ENCODE measurements at regions not wholly inside any gene's neighbourhood (a gene's known extent, or its start where the extent isn't known, plus 50 kb on each side); places are given as distances from the start of the nearest gene placed in this dataset.
"Not testable (repeated sequence)": the region's sequence is repeated elsewhere in the genome, so short reads cannot be mapped to it uniquely, and the experiment has no call there.

DNA sequence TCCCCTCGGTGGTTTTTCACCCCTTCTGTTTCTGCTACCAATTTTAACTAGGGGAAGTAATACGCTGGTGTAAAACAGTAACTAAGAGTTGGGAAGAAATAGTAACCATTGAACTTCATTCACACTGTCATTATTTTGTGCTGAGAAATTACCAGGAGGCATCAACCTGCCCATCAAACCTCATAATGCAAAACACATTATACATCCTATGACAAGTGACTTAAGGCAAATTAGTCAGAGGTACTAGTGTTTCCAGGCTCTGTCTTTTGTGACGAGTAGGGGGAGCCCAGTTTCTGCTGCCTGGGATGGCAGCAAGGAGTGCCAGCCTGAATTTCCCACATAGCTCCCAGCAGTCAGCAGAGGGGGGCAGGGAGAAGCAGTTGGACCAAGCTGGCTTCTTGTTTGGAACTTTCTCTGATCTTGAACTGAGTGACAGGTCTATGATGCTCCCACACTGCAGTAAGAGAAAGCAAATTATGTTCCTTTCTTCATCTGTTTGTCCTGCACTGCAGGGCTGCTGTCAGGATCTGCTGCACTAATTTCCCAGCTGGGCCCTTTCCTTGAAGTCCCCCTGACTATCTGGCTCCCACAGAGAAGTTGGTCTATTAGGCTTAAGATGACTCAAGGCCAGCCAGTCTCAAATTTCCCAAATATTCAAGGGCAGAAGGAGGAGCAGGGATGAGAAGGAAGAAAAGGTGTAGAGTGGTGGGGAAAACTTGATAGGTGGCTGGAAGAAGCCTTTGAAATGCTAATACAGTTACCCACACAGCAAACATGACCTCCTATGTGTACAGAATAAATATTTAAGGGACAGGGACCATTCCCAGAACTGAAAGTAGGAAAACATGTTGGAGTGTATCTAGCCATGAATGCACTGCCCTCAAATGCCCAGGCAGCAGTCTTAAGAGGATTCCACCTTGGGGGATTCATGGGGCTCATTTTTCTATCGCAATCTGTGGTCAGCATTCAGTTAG is 322.8 kb downstream of the SEC16B start:
- no peak for DNase-seq (ENCODE audit: low read depth in 1 of 2, low spot score in 1 of 2)
- H3K27ac ChIP-seq (replicated peaks): no peak overlapping the region

DNA sequence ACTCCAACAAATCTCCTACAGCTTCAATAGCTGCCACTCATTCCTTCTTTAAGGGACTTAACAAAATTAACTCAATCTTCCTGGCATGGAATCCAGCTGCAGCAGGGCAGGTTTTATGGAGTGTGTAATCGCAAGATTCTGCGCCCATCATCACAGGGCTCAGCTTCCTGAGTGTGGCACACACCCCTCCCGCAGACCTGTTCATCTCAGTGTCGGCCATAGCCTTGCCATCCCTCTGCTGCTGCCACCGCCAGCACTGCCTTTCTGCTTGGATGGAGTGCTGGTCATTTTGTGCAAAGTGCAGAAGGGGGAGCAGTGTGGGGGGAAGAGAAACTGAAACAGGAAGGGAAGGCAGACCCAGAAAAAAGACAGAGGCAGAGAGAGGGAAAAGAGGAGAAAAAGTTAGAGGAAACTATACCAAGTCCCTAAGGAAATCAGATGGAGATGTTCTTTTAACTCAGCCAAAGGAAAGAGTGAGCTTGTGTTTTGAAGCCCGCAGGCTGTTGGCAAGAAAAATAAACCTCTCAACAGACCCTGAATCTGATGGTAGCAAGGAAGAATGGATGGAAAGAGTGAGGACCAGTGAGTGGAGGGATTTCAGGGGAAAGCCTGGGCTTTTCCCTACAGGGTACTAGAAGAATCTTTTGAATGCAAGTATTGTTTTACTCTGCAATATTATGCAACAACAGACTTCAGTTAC is 324.2 kb downstream of the SEC16B start:
- no peaks in the 10 kb centered on the region for H3K27me3 ChIP-seq (ENCODE audit: insufficient read depth, poor library complexity, severe bottlenecking)
- no peak overlapping the region for H3K27ac ChIP-seq (replicated peaks)
- H3K4me3 ChIP-seq (replicated peaks; ENCODE audit: insufficient read depth, low read length): no peak overlapping the region
- no peak for TF ChIP-seq GABPA (IDR thresholded peaks at IDR 0.05; ENCODE audit: low read depth)
- no peak for TF ChIP-seq POLR2AphosphoS5 (IDR thresholded peaks at IDR 0.05; ENCODE audit: low read depth)
- TF ChIP-seq, protein P1, sequence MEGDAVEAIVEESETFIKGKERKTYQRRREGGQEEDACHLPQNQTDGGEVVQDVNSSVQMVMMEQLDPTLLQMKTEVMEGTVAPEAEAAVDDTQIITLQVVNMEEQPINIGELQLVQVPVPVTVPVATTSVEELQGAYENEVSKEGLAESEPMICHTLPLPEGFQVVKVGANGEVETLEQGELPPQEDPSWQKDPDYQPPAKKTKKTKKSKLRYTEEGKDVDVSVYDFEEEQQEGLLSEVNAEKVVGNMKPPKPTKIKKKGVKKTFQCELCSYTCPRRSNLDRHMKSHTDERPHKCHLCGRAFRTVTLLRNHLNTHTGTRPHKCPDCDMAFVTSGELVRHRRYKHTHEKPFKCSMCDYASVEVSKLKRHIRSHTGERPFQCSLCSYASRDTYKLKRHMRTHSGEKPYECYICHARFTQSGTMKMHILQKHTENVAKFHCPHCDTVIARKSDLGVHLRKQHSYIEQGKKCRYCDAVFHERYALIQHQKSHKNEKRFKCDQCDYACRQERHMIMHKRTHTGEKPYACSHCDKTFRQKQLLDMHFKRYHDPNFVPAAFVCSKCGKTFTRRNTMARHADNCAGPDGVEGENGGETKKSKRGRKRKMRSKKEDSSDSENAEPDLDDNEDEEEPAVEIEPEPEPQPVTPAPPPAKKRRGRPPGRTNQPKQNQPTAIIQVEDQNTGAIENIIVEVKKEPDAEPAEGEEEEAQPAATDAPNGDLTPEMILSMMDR (IDR thresholded peaks at IDR 0.05; ENCODE audit: insufficient read depth, low read length): no peak
- DNase-seq (ENCODE audit: low read depth in 1 of 2, low spot score in 1 of 2): no peak

More for the DNA sequence above, 322.8 kb downstream of the SEC16B start:
- no peak overlapping the region for H3K4me3 ChIP-seq (replicated peaks; ENCODE audit: insufficient read depth, low read length)
- no peaks in the 10 kb centered on the region for H3K27me3 ChIP-seq (ENCODE audit: insufficient read depth, poor library complexity, severe bottlenecking)
- TF ChIP-seq, protein P2, sequence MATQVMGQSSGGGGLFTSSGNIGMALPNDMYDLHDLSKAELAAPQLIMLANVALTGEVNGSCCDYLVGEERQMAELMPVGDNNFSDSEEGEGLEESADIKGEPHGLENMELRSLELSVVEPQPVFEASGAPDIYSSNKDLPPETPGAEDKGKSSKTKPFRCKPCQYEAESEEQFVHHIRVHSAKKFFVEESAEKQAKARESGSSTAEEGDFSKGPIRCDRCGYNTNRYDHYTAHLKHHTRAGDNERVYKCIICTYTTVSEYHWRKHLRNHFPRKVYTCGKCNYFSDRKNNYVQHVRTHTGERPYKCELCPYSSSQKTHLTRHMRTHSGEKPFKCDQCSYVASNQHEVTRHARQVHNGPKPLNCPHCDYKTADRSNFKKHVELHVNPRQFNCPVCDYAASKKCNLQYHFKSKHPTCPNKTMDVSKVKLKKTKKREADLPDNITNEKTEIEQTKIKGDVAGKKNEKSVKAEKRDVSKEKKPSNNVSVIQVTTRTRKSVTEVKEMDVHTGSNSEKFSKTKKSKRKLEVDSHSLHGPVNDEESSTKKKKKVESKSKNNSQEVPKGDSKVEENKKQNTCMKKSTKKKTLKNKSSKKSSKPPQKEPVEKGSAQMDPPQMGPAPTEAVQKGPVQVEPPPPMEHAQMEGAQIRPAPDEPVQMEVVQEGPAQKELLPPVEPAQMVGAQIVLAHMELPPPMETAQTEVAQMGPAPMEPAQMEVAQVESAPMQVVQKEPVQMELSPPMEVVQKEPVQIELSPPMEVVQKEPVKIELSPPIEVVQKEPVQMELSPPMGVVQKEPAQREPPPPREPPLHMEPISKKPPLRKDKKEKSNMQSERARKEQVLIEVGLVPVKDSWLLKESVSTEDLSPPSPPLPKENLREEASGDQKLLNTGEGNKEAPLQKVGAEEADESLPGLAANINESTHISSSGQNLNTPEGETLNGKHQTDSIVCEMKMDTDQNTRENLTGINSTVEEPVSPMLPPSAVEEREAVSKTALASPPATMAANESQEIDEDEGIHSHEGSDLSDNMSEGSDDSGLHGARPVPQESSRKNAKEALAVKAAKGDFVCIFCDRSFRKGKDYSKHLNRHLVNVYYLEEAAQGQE (IDR thresholded peaks at IDR 0.05; ENCODE audit: insufficient replicate concordance, low read depth): no peak
- no peak for TF ChIP-seq POLR2AphosphoS5 (IDR thresholded peaks at IDR 0.05; ENCODE audit: low read depth)
- TF ChIP-seq GABPA (IDR thresholded peaks at IDR 0.05; ENCODE audit: low read depth): no peak
- TF ChIP-seq, protein P1 (IDR thresholded peaks at IDR 0.05; ENCODE audit: insufficient read depth, low read length): no peak
- TF ChIP-seq SPI1 (IDR thresholded peaks at IDR 0.05; ENCODE audit: borderline replicate concordance, low read depth): no peak

DNA sequence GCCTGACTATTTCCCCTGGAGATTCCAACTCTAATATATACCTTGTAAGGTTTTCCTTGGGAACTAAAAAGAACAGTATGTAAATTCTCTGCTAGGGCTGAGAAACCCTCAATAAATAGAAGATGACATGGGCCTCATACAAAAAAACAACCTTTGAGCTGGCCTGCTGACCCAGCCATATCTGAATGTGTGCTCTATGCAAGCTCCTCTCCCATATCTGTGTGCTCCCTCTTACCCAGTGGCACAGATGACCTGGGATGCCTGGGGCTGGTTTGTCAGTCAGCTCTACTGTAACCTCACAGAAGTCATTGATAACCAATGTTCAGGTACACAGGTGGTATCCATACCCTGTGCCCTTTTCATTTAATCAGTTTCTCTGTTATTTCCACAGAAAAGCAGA is 329.2 kb downstream of the SEC16B start:
- Histone ChIP-seq H3K4me3 (replicated peaks; ENCODE audit: insufficient read depth, low read length) (no peak overlapping the region), H3K27ac (replicated peaks) (no peak overlapping the region), H3K27me3 (ENCODE audit: insufficient read depth, poor library complexity, severe bottlenecking) (no peaks in the 10 kb centered on the region)
- no peak for DNase-seq (ENCODE audit: low read depth in 1 of 2, low spot score in 1 of 2)
- TF ChIP-seq, protein P1 (IDR thresholded peaks at IDR 0.05; ENCODE audit: insufficient read depth, low read length): no peak
- TF ChIP-seq POLR2AphosphoS5 (IDR thresholded peaks at IDR 0.05; ENCODE audit: low read depth) (no peak), GABPA (IDR thresholded peaks at IDR 0.05; ENCODE audit: low read depth) (no peak), SPI1 (IDR thresholded peaks at IDR 0.05; ENCODE audit: borderline replicate concordance, low read depth) (no peak)
- TF ChIP-seq, protein P2 (IDR thresholded peaks at IDR 0.05; ENCODE audit: insufficient replicate concordance, low read depth): no peak

DNA sequence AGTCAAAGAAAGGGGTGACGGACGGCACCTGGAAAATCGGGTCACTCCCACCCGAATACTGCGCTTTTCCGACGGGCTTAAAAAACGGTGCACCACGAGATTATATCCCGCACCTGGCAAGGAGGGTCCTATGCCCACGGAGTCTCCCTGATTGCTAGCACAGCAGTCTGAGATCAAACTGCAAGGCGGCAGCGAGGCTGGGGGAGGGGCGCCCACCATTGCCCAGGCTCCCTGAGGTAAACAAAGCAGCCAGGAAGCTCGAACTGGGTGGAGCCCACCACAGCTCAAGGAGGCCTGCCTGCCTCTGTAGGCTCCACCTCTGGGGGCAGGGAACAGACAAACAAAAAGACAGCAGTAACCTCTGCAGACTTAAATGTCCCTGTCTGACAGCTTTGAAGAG is 335.7 kb downstream of the SEC16B start:
- H3K4me3 ChIP-seq (replicated peaks; ENCODE audit: insufficient read depth, low read length); DNase-seq (ENCODE audit: low read depth in 1 of 2, low spot score in 1 of 2); H3K27me3 ChIP-seq (ENCODE audit: insufficient read depth, poor library complexity, severe bottlenecking); H3K27ac ChIP-seq (replicated peaks): not testable (repeated sequence)
